OCI-LY7 (cell line): ENCODE measurements at regions not wholly inside any gene's neighbourhood (a gene's known extent, or its start where the extent isn't known, plus 50 kb on each side); places are given as distances from the start of the nearest gene placed in this dataset.

Experiments used
- BruUV-seq: library from RNA; stranded (reverse); fragments of 400-500 nt; replicated peaks from 2 replicates; lab custom pipeline; 2021; lab: Mats Ljungman, UMichigan
- CTCF ChIA-PET: fragments of 300-600 bp; sonication (Branson Sonifier 250); formaldehyde crosslinking; loops from one replicate; lab custom pipeline; 2022; ENCODE audit warnings: antibody characterized with exemption; ENCODE audit not compliant: unreplicated experiment; lab: Charles Lee
- POLR2A ChIA-PET: fragments of 300-600 bp; sonication (Branson Sonifier 250); formaldehyde crosslinking; loops from one replicate; lab custom pipeline; 2022; ENCODE audit warnings: antibody characterized with exemption; lab: Charles Lee
- DNase-seq: peaks from one replicate; pipeline ENCODE4 v3.0.0-alpha.2; 2015; ENCODE audit warnings: low spot score
- H2AFZ ChIP-seq: fragments of 200-600 bp; sonication (generic), shearing (Covaris generic); 2 replicates; pipeline ENCODE4 v1.6.1; 2014; ENCODE audit warnings: mild to moderate bottlenecking, antibody characterized with exemption, low read length, moderate library complexity
- H3K27ac ChIP-seq: fragments of 200-600 bp; sonication (generic); 2 replicates; pipeline ENCODE4 v1.5.1; 2014; ENCODE audit warnings: mixed run types, low read depth, mild to moderate bottlenecking, moderate library complexity, low read length, inconsistent platforms; ENCODE audit not compliant: poor library complexity, severe bottlenecking
- H3K36me3 ChIP-seq: fragments of 200-600 bp; sonication (generic); 2 replicates; pipeline ENCODE4 v1.6.1; 2014; ENCODE audit warnings: mild to moderate bottlenecking, antibody characterized with exemption, low read length, moderate library complexity, mixed read lengths; ENCODE audit not compliant: insufficient read depth
- H3K4me1 ChIP-seq: fragments of 200-600 bp; sonication (generic); 2 replicates; pipeline ENCODE4 v1.5.1; 2014; ENCODE audit warnings: mild to moderate bottlenecking, low read length; ENCODE audit not compliant: insufficient read depth, poor library complexity, severe bottlenecking
- H3K4me2 ChIP-seq: fragments of 200-600 bp; sonication (generic); 2 replicates; pipeline ENCODE4 v1.6.1; 2014; ENCODE audit warnings: mild to moderate bottlenecking, low read length
- H3K4me3 ChIP-seq: fragments of 200-600 bp; sonication (generic); 2 replicates; pipeline ENCODE4 v1.5.1; 2014; ENCODE audit warnings: mild to moderate bottlenecking, low read depth, low read length; ENCODE audit not compliant: poor library complexity, severe bottlenecking
- H3K79me2 ChIP-seq: fragments of 200-600 bp; sonication (generic); 2 replicates; pipeline ENCODE4 v1.6.1; 2016; ENCODE audit warnings: low read depth, mild to moderate bottlenecking, low read length, moderate library complexity, mixed read lengths; ENCODE audit not compliant: insufficient read depth
- H3K9me2 ChIP-seq: fragments of 200-600 bp; sonication (generic); 2 replicates; pipeline ENCODE4 v1.6.1; 2016; ENCODE audit warnings: mild to moderate bottlenecking, low read length, mixed read lengths; ENCODE audit not compliant: insufficient read depth
- H3K9me3 ChIP-seq: fragments of 200-600 bp; sonication (generic); 2 replicates; pipeline ENCODE4 v1.6.1; 2014; ENCODE audit warnings: mild to moderate bottlenecking, mixed run types, low read length, mixed read lengths
- H4K20me1 ChIP-seq: fragments of 200-600 bp; sonication (generic); 2 replicates; pipeline ENCODE4 v1.6.1; 2014; ENCODE audit warnings: mild to moderate bottlenecking, antibody characterized with exemption, low read length, moderate library complexity, mixed read lengths; ENCODE audit not compliant: insufficient read depth
- EZH2phosphoT487 ChIP-seq: fragments of 200-600 bp; sonication (generic); IDR thresholded peaks from 2 replicates; pipeline ENCODE4 v1.6.1; 2018; ENCODE audit warnings: low read depth, borderline replicate concordance, mild to moderate bottlenecking, mixed run types, antibody characterized with exemption, low read length, moderate library complexity, mixed read lengths
- intact Hi-C: fragments of 100-400 bp; cut with micrococcal nuclease; formaldehyde crosslinking; loops from one replicate; pipeline ENCODE4 v1.10.0; 2022; ENCODE audit not compliant: unreplicated experiment
- TF ChIP-seq, protein P1 (sequence below): fragments of 200-600 bp; sonication (generic); conservative IDR thresholded peaks from 2 replicates; pipeline ENCODE4 v1.5.1; 2014; ENCODE audit warnings: mild to moderate bottlenecking, antibody characterized with exemption, low read length, moderate library complexity, mixed read lengths

DNA sequence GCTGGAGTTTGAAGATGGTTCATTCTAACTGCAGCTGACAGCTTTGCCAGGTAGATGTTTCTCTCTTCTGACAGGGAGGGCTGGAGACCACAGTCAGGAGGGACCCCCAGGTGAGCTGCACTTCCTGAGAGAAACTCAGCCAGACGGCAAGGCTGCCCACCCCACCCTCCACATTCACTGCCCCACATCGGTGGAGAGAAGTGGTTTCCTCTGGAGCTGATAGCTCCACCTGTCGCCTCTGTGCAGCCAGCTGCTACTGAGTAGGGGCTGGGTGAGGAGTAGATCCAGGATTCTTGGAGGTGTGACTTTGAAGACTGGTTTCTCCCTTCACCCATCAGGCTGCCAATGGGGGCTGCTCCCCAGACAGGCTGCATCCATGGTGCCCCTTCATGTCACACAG, 175.0 kb downstream of the CARTPT start:
- Histone ChIP-seq H2AFZ (no peak overlapping the region), H3K27ac (no peak overlapping the region), H3K4me2 (no peak overlapping the region), H3K4me3 (no peak overlapping the region), H4K20me1 (no peaks in the 10 kb centered on the region), H3K9me3 (no peaks in the 10 kb centered on the region), H3K36me3 (no peaks in the 10 kb centered on the region), H3K79me2 (no peaks in the 10 kb centered on the region), H3K4me1 (no peaks in the 10 kb centered on the region), H3K9me2 (no peaks in the 10 kb centered on the region)
- intact Hi-C loops, result no loop called here
- BruUV-seq, result no TSS peak
- ChIA-PET POLR2A (no interaction called here), CTCF (no interaction called here)
- DNase-seq, result no peak
- TF ChIP-seq EZH2phosphoT487, result no peak
- TF ChIP-seq, protein P1, sequence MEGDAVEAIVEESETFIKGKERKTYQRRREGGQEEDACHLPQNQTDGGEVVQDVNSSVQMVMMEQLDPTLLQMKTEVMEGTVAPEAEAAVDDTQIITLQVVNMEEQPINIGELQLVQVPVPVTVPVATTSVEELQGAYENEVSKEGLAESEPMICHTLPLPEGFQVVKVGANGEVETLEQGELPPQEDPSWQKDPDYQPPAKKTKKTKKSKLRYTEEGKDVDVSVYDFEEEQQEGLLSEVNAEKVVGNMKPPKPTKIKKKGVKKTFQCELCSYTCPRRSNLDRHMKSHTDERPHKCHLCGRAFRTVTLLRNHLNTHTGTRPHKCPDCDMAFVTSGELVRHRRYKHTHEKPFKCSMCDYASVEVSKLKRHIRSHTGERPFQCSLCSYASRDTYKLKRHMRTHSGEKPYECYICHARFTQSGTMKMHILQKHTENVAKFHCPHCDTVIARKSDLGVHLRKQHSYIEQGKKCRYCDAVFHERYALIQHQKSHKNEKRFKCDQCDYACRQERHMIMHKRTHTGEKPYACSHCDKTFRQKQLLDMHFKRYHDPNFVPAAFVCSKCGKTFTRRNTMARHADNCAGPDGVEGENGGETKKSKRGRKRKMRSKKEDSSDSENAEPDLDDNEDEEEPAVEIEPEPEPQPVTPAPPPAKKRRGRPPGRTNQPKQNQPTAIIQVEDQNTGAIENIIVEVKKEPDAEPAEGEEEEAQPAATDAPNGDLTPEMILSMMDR, result no peak

DNA sequence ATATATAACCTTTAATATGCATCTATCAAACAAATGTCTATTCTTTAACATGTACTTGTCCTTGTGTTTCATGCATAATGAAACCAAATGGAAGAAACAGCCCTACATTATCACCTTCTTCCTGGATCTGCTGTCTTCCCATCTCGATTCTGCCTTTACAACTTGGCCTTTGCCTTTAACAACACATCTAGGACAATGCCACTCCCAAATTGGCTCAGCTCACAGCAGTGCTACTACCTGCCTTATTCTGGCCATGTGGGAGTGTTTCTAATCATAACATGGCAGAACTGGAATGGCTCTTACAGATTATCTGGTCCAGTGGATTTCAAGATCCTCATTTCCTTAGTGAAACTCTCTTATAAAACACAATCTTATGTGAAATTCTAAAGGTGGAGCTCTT, 176.5 kb downstream of the CARTPT start:
- H3K9me2 ChIP-seq, result no peaks in the 10 kb centered on the region
- no peak overlapping the region for H3K4me3 ChIP-seq
- TF ChIP-seq EZH2phosphoT487, result no peak
- TF ChIP-seq, protein P1, result no peak
- H4K20me1 ChIP-seq, result no peaks in the 10 kb centered on the region
- no peaks in the 10 kb centered on the region for H3K4me1 ChIP-seq
- H3K4me2 ChIP-seq, result no peak overlapping the region
- no peaks in the 10 kb centered on the region for H3K36me3 ChIP-seq
- DNase-seq, result no peak
- no peaks in the 10 kb centered on the region for H3K9me3 ChIP-seq
- H3K79me2 ChIP-seq, result no peaks in the 10 kb centered on the region
- intact Hi-C loops, result no loop called here
- POLR2A ChIA-PET, result no interaction called here
- no peak overlapping the region for H2AFZ ChIP-seq
- no peak overlapping the region for H3K27ac ChIP-seq
- no TSS peak for BruUV-seq
- CTCF ChIA-PET, result no interaction called here

DNA sequence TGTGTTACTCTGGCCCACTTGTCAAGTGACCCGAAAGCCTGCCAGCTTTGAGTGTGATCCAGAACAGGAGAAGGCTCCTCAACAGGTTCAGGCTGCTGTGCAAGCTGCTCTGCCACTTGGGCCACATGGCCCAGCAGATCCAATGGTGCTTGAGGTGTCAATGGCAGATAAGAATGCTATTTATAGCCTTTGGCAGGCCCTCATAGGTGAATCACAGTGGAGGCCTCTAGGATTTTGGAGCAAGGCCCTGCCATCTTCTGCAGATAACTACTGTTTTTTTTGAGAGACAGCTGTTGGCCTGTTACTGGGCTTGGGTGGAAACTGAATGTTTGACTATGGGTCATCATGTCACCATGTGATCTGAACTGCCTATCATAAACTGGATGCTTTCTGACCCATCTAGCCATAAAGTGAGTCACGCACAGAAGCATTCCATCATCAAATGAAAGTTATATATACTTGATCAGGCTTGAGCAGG, 180.8 kb downstream of the CARTPT start:
- Histone ChIP-seq H4K20me1 (no peaks in the 10 kb centered on the region), H3K79me2 (no peaks in the 10 kb centered on the region), H3K9me3 (no peaks in the 10 kb centered on the region), H2AFZ (no peak overlapping the region), H3K4me3 (no peak overlapping the region), H3K36me3 (no peaks in the 10 kb centered on the region), H3K9me2 (no peaks in the 10 kb centered on the region), H3K4me1 (no peaks in the 10 kb centered on the region), H3K4me2 (no peak overlapping the region), H3K27ac (no peak overlapping the region)
- intact Hi-C loops, result no loop called here
- no TSS peak for BruUV-seq
- DNase-seq, result no peak
- ChIA-PET CTCF (interaction anchor here (0.6 kb wide), 1 partner anchor 48 kb away, joined by 4 read pairs; no protein-coding TSS in a partner anchor), POLR2A (no interaction called here)
- TF ChIP-seq EZH2phosphoT487, result no peak
- TF ChIP-seq, protein P1, result no peak
